ENCODE measurements at regions not wholly inside any gene's neighbourhood (a gene's known extent, or its start where the extent isn't known, plus 50 kb on each side); places are given as distances from the start of the nearest gene placed in this dataset.
"Not testable (repeated sequence)": the region's sequence is repeated elsewhere in the genome, so short reads cannot be mapped to it uniquely, and the experiment has no call there.

DNA sequence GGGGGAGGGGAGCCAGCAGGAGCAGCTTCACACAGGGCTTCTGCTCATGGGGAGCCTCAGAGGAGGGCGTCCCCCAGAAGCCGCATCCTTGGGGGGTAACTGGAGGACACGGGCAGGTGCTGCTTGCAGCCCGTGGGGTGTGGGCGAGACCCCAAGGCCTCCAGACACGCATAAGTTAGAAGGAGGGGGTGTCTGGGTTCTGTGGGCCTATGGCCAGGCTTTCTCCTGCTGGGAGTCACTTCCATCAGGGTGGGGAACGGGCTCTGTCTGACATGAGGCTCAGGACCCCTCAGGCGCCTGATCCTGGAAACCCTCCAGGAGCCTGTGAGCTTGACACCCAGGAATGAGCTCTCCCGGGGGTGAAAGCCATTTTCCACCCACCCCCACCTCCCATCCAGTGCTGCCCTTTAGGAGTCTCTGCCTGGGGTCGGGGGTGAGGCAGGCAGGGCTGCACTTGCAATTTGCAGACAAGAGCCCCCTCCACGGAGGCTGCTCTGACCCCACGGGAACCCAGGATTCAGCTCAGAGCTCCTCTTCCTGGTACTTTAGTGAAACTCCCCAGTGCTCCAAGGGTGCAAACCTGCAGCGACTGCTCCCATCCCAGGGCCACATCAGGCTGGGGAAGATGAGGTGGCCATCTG, 325.7 kb downstream of the ADGRD1 start:
- Histone ChIP-seq H3K4me3 (ENCODE audit: low read depth, low read length) (no peak overlapping the region), H3K27me3 (no peaks in the 10 kb centered on the region), H3K9me3 (no peaks in the 10 kb centered on the region), H3K36me3 (no peaks in the 10 kb centered on the region), H3K4me1 (no peaks in the 10 kb centered on the region)
- DNase-seq = no peak
- TF ChIP-seq CTCF (IDR thresholded peaks at IDR 0.05; ENCODE audit: low read depth, low read length) = no peak

GRCh38 chr12:131280426-131280825, 326.7 kb downstream of the ADGRD1 start:
- Histone ChIP-seq H3K27me3 (no peaks in the 10 kb centered on the region), H3K36me3 (no peaks in the 10 kb centered on the region)

GRCh38 chr12:131281016-131281415, 327.3 kb downstream of the ADGRD1 start:
- no peaks in the 10 kb centered on the region for H3K4me1 ChIP-seq
- no peaks in the 10 kb centered on the region for H3K36me3 ChIP-seq
- H3K27me3 ChIP-seq = no peaks in the 10 kb centered on the region
- no peak for TF ChIP-seq CTCF (IDR thresholded peaks at IDR 0.05; ENCODE audit: low read depth, low read length)
- no peaks in the 10 kb centered on the region for H3K9me3 ChIP-seq
- DNase-seq = no peak
- no peak overlapping the region for H3K4me3 ChIP-seq (ENCODE audit: low read depth, low read length)

More at GRCh38 chr12:131280426-131280825, 326.7 kb downstream of the ADGRD1 start:
- H3K9me3 ChIP-seq = no peaks in the 10 kb centered on the region
- no peak overlapping the region for H3K4me3 ChIP-seq (ENCODE audit: low read depth, low read length)
- no peak for DNase-seq
- H3K4me1 ChIP-seq = no peaks in the 10 kb centered on the region
- TF ChIP-seq CTCF (IDR thresholded peaks at IDR 0.05; ENCODE audit: low read depth, low read length) = no peak

GRCh38 chr12:131282292-131283080, 328.8 kb downstream of the ADGRD1 start:
- Histone ChIP-seq H3K27me3 (no peaks in the 10 kb centered on the region), H3K4me1 (no peaks in the 10 kb centered on the region), H3K9me3 (no peaks in the 10 kb centered on the region), H3K4me3 (ENCODE audit: low read depth, low read length) (no peak overlapping the region), H3K36me3 (no peaks in the 10 kb centered on the region)
- no peak for TF ChIP-seq CTCF (IDR thresholded peaks at IDR 0.05; ENCODE audit: low read depth, low read length)
- no peak for DNase-seq

GRCh38 chr12:131283191-131283861, 329.6 kb downstream of the ADGRD1 start:
- Histone ChIP-seq H3K36me3 (no peaks in the 10 kb centered on the region), H3K4me3 (ENCODE audit: low read depth, low read length) (no peak overlapping the region), H3K4me1 (no peaks in the 10 kb centered on the region), H3K9me3 (no peaks in the 10 kb centered on the region), H3K27me3 (no peaks in the 10 kb centered on the region)
- DNase-seq = no peak
- TF ChIP-seq CTCF (IDR thresholded peaks at IDR 0.05; ENCODE audit: low read depth, low read length) = no peak

DNA sequence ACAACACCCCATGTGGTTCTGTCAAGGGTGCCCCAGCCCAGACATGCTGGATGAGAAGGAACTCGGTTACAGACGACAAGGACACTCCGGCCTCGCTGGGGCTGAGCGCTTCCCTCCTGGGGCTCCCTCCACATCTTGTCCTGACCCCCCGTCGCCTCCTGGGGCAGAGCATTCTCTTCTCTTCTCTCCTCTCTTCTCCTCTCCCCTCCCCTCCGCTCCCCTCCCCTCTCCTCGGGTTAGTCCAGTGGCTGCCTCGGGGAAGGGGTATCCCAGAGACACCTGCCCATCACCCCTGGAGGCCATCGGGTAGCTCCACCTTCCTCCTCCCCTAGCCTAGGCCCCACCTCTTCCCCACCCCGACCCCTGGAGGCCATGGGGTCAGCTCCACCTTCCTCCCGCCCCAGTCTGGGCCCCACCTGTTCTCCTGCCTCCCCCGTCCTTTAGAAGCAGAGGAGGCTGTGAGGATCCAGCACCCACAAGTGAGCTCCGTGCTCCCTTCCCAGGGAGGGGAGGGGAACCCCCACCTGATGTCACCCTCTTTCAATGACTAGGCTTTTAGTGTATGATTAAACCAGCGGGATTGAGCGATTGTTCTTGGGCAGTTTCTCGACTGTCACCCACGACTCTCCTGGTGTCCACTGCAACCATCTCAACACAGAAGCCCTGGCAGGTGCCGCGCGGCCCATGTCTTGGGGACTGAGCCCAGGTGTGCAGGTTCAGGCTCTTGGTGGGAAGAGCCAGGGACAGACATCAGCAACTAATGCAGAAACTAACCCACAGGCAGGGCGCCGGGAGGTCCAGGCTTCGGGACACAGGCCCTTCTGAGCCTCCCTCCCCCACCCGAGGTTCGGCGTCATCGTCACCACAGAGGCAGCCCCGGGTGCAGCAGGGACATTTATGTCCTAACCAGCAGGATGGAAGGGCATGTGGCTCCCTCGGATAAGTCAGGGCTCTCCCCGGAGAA, 330.4 kb downstream of the ADGRD1 start:
- H3K27me3 ChIP-seq; H3K9me3 ChIP-seq; H3K36me3 ChIP-seq; DNase-seq; H3K4me3 ChIP-seq (ENCODE audit: low read depth, low read length); H3K4me1 ChIP-seq: not testable (repeated sequence)

- not testable (repeated sequence) for H3K9me3 ChIP-seq; H3K4me3 ChIP-seq (ENCODE audit: low read depth, low read length); H3K27me3 ChIP-seq; DNase-seq; H3K36me3 ChIP-seq; H3K4me1 ChIP-seq
Observed at GRCh38 chr12:131284954-131285904, 331.5 kb downstream of the ADGRD1 start.

- not testable (repeated sequence) for H3K36me3 ChIP-seq; DNase-seq; H3K4me3 ChIP-seq (ENCODE audit: low read depth, low read length); H3K9me3 ChIP-seq; H3K27me3 ChIP-seq; H3K4me1 ChIP-seq
Observed at GRCh38 chr12:131285905-131286295, 332.2 kb downstream of the ADGRD1 start.

All from BE2C (cell line).